HG03108 (cell line): ENCODE measurements at regions not wholly inside any gene's neighbourhood (a gene's known extent, or its start where the extent isn't known, plus 50 kb on each side); places are given as distances from the start of the nearest gene placed in this dataset.

ENCODE experiments used
- ATAC-seq: cut with Tn5 transposase; IDR thresholded peaks from one replicate; pipeline ENCODE4 v1.9.1; 2021; ENCODE audit warnings: moderate library complexity; ENCODE audit not compliant: unreplicated experiment

DNA sequence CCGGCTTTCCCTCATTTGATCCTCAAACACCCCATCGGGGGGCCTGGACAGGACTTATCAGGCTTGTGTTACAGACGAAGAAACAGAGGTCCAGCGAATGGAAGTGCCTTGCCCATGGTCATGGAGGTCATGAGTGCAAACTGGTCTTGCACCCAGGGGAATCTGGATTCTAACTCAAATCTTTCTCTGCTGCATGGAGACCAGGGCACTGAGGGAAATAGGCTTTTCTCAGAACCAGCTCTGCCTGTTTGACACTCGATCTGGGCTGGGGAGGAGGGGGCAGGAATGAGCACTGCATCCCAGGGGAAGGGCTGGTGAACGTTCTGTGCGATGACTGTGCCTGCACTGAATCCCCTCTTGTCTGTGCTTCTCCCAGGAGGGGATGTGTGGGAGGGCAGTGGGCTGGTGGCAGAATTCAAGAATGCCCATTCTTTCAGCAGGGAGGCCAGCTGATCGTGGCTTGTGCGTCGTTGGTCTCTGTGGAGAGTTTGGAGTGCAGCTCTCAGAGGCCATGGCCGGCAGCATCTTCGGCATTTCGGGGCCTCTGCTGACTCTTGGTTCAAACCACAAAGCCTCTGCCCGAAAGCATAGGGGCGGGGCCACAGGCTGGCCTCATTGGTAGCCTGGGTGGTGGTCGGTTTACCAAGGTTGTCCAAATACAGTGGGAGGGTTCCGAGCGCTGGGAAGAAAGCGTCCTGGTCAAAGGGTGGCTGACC is 171.6 kb downstream of the DDX1 start:
- no peak for ATAC-seq

DNA sequence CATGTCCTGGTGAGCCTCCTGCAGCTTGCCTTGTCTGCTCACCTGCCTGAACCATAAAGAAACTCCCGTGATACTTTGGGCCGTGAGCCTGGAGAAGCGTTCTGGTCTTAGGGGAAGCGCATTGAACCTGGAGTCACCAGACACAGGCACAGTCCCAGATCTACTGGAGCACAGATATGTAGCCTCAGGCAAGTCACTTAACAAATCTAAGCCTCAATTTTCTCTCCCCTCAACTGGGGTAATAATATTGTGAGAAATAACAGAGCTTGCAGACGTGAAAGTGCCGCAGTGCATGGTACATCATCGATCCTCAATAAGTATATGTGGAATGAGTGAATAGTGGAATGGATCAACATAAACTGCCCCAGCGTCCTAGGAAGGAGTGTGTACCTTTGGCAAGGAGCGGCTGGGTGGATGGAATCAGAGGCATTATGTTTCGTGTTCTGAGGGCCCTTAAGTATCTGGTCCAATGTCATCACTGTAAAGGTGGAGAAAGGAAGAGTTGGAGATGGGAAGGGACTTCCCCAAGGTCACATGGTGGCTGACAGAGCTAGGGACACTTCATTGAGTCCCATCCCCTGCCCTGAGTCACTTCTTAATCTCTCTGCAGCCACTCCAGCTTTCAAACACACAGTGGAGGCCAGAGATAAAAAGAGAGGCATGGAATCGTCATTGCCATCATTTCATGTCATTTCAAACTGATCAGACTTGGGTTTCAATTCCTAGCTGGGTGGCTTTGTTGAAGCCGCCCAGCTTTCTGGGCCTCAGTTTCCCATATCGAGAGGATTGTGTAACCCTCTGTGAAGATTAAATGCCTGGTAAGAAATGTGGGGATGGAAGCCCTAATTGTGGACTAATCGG is 172.4 kb downstream of the DDX1 start:
- ATAC-seq = no peak

DNA sequence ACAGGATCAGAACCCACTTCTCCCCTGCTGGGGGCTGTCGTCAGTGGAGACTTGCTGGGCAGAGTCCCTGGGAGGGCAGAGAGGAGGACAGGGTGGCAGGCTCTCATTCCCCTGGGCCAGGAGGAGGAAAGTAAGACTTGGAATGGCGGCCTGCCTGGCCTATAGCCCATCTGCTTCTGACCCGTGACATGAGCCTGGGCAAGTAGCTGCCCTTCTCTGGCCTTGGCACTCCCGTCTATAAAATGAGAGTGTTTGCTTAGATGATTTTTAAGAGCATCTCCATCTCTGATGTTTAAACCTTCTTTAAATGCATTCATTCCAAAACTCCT is 173.0 kb downstream of the DDX1 start:
- no peak for ATAC-seq

DNA sequence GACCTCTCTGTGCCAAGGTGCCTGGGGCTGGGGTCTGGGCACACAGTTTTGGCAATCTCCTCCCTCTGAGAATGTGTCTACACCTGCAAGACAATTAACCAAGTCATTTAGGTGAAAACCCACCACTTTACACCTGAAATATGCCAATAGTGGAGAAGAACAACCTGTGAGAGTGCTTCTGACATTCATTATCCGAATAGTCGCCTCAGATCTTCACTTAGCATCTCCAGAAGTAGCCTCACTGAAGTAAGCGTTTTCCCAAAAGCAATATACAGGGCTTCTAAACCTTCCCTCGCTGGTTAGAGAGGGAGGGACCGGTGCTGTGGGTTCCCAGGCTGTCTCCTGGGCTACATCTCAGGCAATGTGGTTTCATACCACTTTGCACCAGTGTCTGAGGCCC is 173.5 kb downstream of the DDX1 start:
- no peak for ATAC-seq

GRCh38 chr2:15765686-15766302 is 174.1 kb downstream of the DDX1 start:
- ATAC-seq = no peak

GRCh38 chr2:15766303-15766861 is 174.0 kb upstream of the MYCN start:
- ATAC-seq = no peak

DNA sequence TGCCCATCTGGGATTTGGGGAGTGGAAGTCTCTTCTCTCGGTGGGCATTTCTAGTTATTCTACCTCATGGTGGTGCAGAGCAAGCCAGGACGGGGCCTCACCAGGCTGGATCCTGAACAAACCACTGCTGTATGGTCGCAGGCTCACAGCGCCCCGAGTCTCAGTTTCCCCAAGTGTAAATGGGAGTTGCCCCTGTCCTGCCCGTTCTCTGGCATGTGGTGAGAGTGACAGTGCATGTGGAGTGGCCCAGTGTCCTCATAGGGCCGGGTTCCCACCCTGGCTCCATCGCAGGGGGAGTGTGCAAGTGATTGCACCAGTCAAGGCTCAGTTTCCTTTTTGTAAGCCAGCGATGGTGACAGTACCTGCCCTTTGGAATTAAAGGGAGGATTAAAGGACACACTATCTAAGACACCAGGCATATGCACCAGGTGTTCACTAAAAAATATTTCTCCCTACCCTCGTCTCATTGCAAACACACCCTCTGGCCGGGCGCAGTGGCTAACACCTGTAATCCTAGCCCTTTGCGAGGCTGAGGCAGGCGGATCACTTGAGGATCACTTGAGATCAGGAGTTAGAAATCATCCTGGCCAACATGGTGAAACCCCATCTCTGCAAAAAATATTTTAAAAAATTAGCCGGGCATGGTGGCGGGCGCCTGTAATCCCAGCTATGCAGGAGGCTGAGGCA is 173.3 kb upstream of the MYCN start:
- no peak for ATAC-seq

DNA sequence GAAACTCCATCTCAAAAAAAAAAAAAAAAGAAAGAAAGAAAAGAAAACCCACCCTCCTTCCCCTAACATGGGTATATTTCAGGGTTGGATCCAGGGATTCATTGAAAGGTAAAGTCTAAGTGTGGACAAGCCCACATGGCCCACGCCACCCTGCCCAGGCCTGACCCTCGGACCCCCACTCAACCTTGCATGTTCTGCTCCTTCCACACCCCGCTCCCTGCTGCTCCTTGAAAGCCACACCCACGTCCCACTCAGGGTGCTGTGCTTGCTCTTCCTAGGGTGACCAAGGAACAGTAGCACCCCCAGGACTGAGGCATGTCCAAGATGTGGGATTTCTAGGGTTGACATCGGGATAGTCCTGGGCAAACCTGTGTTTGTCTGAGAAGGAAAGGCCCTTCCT is 172.7 kb upstream of the MYCN start:
- no peak for ATAC-seq

DNA sequence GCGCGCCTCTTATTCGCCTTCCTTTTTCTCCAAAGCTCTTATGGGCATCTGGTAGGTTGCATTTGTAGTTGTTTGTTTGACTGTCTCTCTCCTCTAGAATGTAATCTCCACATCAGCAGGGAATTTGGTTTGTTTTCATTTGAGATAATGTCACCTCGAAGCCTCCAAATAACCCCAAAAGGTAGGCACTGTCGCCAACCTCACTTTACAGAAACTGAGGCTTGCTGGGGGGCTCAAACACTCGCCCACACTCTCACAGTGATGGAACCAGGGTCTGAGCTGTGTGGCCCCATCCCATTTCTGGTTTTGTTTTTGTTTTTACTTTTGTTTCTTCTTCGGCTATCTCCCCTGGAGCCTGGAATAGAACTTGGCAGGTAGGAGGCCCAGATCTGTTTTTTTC is 172.2 kb upstream of the MYCN start:
- no peak for ATAC-seq

DNA sequence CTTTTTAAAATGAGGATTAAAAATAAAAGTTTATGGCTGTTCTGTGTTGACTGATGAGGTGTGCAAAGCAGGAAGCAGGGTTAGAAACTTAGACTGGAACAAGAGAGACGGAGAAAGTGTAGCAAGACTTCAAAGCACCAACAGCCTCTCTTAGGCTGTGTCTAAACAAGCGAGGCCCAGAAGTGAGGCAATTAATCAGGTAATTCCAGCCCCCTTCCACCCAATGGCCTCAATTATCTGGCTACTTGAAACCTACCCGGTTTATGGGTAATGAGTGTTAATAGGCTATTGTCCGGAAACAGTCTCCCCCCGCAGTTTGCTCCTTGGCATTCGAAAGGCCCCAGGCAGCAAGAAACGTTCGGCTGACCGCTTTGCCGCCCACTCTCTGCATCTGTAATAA is 171.7 kb upstream of the MYCN start:
- ATAC-seq = no peak

- ATAC-seq = no peak
These were observed 171.1 kb upstream of the MYCN start for GRCh38 chr2:15769235-15769634.

DNA sequence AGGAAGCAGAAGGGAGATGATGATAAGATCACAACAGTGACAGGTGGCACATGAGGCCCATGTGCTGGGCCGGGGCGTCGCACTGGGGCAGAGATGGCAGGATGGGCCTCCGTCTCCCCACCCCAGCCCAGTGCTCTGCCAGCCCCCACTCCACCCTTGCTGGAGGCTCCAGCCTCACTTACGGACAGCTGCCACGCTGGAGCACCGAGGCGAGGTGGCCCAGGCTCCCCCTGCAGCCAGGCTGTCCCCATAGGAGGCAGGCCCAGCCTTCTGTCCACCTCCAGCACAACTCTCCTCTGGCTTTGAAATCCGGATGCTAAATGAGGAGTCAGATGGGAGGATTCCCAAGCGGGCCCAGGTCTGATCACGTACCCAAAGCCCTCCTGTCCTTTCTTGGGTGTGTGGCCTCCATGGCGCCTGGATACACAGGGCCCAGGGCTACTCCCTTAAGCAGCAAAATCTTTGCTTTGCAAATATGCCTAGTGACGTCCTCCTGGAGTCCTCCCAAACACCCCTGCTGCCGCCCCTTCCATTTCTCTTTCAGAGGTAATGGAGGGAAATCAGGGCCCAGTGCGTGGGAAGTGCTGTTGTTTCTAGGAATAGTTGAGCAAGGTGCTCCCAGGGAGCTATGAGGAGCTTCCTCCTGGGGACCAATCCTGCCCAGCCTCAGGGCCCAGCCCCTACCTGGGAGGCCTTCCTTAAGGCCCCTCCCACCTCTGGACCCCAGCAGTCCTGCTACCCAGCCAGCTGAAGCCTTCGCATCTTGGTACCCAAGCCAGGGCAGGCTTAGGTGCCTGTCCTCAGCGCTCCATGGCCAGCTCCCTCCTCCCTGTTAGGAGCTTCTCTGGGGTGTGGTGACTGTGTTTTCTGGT is 170.4 kb upstream of the MYCN start:
- ATAC-seq = no peak

- ATAC-seq = no peak
These were observed 169.7 kb upstream of the MYCN start for GRCh38 chr2:15770606-15771005.

DNA sequence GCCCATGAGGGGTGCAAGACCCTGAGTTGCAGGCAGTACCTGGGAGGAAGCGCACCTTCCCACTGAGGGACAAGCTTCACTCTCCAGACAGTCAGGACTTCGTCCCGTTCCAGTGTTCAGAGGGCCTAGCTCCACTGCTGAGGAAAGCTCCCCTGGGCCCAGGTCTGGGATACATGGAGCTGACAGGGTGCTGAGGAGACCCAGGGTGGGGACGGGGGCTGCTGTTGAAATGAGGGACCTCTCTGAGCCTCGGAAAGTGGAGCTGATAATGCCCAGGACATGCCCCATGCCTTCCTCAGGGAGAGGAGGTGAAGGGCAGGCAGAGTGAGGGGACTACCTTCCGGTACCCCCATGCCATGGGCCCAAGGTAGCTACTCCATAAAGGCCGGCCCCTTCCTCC is 169.2 kb upstream of the MYCN start:
- no peak for ATAC-seq

DNA sequence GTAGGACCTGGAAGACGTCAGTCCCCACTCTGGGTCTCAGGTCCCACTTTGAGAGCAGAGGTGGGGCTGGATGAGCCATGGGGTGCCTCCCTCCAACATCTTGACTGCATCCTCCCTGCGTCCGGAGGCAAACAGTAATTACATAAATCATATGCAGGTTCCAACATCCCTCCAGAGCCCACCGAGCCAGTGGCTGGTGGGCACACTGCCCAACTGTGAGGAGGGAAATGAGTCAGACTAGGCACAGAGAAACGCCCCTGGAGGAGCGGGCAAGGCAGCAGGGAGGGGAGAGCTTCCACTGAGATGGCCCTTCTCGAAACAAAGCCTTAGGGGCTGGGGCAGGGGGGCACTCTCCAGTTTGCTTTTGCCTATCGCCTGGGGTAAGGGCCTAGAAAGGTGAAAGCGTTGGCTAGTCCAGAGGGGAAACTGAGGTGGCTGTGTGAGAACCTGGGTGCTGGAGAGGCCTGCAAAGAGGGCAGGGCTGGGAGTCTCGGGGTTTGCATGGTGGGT is 168.2 kb upstream of the MYCN start:
- no peak for ATAC-seq

GRCh38 chr2:15772681-15773080 is 167.7 kb upstream of the MYCN start:
- ATAC-seq = no peak

- ATAC-seq = no peak
These were observed 167.1 kb upstream of the MYCN start for GRCh38 chr2:15773204-15773603.

GRCh38 chr2:15773846-15774245 is 166.5 kb upstream of the MYCN start:
- ATAC-seq = no peak

DNA sequence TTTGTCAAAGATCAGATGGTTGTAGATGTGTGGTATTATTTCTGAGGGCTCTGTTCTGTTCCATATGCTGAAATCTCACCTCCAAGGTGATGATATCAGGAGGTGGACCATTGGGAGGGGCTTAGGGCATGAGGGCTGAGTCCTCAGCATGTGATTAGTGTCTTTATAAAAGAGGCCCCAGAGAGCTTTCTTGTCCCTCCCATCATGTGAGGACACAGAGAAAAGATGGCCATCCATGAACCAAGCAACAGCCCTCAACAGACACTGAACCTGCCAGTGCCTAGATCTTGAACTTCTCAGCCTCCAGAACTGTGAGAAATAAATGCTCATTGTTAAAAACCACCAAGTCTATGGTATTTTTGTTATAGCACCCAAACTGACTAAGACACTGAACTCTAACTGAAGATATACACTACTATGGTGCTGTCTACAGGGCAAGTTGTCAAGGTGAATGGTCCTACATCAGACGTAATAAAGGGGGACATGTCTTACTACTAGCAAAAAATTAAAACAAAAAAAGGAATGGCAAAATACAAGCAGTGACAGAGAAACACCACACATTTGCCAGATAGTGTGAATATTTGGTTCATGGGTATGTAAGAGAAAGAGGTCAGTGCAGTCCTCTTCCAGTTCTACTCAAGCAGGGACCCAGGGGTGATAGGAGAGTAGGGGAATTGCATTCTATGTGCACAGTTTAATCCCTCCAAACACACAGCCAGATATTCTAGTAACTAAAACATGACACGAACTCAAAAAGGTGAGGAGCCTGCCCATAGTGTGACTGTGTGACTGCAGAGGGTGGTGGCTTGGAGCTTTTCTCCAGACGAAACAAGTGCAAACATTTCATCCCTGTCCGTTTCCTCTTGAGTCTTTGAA is 164.4 kb upstream of the MYCN start:
- ATAC-seq = no peak
